NCI-H187 treated with DMSO at 0.1 percent for 48 hours (cell line): ENCODE measurements at regions not wholly inside any gene's neighbourhood (a gene's known extent, or its start where the extent isn't known, plus 50 kb on each side); places are given as distances from the start of the nearest gene placed in this dataset.
"Not testable (repeated sequence)": the region's sequence is repeated elsewhere in the genome, so short reads cannot be mapped to it uniquely, and the experiment has no call there.

Experiments
- DNase-seq: peaks from one replicate; lab custom pipeline; 2025; lab: John Stamatoyannopoulos, UW

DNA sequence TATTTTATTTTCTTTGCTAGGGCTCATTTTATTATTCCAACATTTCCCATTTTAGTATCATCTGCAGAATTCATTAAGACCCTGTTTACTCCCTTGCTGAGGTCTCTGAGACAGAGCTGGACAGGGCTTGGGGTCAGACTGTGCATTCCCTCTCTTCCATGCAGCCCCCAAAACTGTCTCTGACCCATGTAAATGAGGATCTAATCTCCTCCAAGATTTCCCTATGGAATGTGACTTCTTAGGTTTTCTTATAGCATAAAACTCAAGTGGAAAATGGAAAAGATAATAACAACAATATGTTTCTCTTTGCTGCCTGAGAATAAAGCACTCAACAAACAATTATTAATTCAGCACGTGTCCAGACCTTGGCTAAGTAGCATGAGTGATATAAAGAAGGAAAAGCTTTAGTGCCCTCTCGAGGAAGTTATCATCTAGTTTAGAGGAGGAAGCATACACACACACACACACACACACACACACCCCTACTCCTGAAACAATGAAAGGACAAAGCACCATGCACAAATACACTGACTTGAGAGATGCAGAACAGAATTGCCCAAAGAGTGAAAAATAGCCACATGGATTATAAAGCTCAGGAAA is 815.5 kb downstream of the BCKDHB start:
- DNase-seq, result no peak

DNA sequence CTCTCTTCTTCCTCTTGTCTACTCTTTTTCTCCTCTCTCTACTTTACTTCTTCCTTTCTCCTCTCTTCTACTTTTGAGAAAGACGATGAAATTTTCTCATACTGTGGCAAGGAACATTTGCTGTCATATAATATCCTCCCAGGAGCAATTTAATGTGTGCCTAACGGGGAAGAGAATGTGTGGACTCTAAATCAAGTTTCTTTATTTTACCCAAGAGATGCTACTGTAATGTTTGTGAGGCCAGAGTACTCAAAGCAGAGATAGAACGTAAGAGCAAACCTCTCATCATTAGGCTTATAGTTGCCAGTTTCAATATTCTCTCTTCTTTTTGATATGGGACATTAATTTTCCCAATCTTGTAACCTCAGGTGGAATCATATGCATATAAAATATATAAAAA is 801.4 kb downstream of the BCKDHB start:
- DNase-seq, result no peak

DNA sequence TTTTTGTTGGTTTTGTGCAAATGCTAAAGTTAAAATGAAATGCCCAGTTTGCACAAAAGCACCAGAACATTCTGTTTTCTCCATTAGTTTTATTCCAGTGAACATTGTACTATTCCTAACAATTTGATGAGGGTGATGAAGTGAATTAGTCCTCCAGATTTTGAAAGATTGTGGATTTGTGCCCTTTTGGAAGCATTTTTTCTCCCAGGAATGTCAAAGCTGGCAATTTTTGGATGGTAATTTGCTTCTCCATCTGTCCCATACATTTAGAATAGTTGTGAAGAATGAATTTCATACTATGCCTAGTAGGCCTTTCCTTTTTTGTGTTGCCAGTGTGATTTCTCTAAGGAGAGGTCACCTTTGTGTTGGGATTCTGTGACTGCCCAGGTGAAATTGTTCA is 797.2 kb downstream of the BCKDHB start:
- DNase-seq, result no peak

DNA sequence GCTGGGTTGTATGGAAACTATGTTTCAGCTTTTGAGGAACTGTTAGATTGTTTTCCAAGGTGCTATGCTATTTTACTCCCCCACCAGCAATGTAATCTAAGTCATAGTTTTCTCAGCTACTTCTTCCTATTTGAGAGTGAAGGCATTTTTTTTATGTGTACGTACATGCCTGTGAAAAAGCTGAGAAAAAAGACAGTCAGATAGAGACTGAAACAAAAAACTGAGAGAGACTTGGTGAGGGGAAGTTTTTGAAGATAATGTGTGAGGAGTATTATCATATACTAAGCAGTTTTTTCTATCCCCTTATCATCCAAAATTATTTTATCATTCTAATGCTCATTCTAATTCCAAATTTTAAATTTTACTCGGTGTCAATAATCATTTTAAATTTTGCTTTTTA is 780.0 kb downstream of the BCKDHB start:
- no peak for DNase-seq

DNA sequence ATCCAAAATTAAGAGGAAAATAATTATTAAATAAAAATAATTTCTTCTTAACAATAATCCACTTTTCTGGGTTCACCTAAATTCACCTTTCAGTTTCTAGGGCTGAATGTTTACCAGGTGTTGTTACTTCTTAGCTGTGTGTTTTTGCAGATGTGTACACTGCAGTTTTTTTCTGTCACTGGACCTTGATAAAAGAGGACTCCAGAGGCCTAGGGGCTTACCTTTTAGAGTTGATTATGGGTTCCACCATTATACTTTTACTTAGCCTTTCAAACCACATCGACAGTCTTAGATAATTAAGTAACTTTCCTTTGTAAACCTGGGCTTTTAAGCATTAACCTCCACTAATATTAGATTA is 766.5 kb downstream of the BCKDHB start:
- DNase-seq, result no peak

DNA sequence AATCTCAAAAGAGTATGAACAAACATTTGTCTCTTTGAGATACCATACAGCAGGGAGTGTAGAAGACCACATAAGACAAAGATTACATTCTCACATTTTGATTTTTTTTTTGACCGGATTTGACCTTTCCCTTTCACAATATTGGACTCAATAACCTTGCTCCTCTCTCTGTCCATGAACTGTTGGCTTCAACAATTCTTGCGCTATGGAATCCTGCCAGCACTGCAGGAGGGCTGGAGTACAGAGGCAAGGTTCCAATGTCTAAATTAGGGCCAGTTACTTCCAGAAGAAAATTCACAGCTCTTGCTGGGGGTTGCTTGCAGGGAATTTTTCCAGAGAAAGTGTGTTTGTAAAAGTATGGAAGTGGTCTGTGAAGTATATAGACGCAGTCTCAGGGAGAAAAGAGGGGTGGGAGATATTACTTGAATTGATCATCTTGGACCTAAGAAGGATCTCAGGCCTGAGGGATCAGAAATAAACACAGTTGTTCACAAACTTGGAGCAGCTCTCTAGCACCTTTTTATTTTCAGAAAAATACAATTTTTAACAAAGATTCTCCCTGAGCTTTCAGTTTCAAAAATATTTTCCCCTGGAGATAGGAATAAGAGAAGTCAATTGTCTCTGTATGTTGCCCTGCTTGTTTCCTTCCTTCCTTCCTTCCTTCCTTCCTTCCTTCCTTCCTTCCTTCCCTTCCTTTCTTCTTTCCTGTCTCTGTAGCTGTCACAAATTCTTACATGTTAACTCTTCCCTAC is 765.9 kb downstream of the BCKDHB start:
- DNase-seq, result no peak

DNA sequence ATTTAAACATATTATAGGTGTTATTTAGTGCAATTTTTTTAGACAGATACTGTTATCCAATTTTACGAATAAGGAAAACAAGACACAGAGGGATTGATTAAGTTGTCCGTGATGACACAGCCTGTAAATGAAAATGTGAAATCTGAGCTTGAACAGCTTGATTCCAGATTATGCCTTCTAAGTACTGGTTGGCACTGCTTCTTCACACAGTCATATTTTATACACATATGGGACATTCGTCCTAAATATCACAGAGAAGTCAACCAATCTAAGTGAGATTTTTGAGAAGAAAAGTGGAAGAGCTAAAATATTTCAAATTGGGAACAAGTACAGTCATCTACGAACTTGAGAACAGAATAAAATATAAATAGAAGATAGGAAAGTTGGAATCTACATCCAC is 756.3 kb downstream of the BCKDHB start:
- DNase-seq, result no peak

DNA sequence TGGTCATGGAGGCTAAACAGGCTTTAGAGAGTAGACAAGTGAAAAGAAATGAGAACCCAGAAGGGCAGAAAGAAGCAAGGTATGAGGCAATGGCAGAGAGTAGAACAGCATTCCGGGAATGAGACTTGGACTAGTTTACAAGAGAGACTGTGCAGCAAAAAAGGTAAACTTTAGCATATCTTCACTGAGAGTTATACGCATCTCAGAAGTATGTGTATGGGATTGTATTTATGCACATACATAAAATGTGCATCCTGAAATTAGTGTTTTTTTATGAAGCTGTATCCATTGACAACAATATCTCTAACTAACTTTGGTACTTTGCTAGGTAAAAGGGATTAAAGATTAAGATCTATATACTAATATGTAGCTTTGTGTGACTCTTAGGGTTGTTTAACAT is 753.6 kb downstream of the BCKDHB start:
- no peak for DNase-seq

DNA sequence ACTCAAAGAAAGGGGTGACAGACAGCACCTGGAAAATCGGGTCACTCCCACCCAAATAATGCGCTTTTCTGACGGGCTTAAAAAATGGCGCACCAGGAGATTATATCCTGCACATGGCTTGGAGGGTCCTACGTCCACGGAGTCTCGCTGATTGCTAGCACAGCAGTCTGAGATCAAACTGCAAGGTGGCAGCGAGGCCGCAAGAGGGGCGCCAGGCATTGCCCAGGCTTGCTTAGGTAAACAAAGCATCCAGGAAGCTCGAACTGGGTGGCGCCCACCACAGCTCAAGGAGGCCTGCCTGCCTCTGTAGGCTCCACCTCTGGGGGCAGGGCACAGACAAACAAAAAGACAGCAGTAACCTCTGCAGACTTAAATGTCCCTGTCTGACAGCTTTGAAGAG is 741.5 kb downstream of the BCKDHB start:
- not testable (repeated sequence) for DNase-seq

DNA sequence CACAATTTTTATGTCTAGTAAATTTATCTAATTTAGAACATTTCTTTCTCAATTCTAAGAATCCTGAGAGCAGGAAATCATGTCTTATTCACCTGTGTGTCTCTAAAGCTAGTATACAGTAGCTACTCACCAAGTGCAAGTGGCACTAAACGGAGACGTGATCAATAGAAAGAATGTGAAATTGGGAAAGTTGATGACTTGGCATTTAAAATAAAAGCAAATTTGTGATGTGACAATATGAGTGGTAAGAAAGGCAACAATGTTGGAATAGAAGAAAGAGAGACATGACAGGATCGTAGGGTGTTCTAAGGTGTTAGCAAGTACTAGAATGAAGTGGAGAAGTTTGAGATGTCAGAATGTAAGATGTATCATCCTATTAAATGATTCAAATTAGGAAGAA is 725.9 kb downstream of the BCKDHB start:
- no peak for DNase-seq

DNA sequence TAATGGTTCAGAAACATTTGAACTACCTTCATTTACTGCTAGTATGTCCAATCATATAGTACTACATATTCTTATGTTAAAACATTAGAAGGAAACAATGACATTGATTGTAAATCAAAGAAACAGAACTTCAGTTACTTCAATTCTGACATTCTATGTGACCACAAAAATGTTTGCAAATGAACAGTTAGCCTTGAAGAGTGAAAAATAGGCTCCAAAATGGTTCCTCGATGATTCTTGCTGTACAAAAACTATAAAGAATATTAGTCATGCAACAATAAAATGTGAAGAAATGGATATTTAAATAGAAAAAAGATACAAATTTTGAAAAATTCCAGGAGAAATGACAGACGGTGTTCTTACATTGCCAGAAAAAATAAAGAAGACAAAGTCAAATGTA is 686.9 kb downstream of the BCKDHB start:
- DNase-seq, result no peak

DNA sequence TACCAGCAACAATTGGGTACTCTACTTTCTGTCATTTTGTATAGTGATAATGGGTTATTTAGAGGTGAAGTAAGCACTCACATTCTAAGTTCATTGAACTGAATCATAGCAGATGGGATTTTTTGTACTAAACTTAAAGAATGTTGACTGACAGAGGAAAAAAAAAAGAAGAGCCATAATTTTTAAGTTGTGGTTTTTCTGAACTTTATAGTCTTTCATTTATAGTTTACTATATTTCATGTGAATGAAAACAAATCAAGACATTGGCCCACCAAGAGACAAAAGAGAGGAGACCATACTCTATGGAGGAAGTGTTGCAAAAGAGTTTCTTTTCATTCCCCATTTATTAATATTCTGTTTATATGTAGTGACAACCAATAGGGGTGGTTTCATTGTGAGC is 685.7 kb downstream of the BCKDHB start:
- no peak for DNase-seq

DNA sequence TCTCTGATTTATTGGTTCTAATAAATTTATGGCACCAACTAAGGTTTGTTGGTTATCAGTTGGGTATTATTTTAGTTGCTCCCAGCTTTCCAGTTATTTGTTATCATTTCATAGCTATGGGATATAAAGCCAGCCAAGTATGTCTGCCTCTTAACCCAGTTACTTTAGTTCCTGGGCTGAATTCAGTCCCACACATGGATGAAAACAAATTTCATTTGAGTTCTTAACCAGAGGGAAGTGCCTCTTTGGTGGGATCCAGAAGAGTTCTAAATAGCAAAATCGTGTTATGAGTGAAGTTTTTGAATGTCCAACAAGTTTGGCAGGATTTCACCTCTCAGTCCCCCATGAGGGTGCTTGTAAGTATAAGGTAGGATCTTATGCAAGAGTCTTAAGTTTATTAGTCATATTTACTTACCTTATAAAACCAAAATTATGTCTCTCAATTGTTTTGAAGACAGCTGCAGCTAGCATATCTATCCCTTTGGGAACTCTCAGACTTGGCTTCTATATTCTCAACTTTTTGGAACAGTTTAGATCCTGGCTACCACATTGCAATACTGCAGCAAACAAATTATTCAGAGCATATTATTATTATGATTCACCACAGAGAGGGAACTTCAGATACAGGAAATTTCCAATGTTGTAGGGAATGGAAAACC is 683.6 kb downstream of the BCKDHB start:
- no peak for DNase-seq

DNA sequence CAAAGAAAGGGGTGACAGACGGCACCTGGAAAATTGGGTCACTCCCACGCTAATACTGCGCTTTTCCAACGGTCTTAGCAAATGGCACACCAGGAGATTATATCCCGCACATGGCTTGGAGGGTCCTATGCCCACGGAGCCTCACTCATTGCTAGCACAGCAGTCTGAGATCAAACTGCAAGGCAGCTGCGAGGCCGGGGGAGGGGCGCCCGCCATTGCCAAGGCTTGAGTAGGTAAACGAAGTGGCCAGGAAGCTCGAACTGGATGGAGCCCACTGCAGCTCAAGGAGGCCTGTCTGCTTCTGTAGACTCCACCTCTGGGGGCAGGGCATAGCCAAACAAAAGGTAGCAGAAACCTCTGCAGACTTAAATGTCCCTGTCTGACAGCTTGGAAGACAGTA is 676.8 kb downstream of the BCKDHB start:
- not testable (repeated sequence) for DNase-seq

DNA sequence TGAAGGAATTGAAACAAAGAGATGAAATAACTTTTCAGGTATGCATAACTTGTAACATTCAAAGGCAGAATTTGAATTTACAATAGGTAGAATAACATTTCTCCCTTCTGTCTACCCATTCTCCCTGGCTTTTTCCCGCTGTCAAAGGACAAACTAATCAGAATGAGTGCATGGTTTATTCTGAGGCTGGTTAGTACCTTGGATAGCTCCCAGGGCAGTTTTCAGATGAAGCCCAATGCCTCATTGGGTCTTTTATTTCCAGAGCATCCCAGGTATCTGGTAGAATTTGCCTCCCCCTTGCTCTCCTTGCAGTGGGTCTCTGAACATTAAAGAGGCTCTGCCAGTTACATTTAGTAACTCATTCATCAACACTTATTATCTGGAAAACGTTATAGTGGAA is 665.5 kb downstream of the BCKDHB start:
- no peak for DNase-seq

DNA sequence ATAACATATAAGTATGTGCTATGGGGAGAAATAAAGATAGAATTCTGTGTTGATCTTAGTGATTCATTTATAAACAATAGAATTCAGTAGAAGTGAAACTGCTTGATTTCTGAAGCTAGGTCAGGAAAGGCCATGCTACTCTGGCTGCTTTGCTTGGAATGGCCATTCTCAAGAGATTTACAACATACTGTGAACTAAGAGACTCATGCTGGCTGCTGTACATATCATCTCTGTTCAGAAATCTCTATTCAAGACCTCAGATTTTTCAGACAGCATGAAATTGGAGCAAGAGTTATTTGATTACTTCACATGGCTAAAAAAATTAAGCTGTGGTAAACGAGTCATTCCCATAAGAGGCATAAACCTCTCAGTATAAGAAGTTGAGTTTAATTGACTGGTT is 662.6 kb downstream of the BCKDHB start:
- DNase-seq, result no peak

DNA sequence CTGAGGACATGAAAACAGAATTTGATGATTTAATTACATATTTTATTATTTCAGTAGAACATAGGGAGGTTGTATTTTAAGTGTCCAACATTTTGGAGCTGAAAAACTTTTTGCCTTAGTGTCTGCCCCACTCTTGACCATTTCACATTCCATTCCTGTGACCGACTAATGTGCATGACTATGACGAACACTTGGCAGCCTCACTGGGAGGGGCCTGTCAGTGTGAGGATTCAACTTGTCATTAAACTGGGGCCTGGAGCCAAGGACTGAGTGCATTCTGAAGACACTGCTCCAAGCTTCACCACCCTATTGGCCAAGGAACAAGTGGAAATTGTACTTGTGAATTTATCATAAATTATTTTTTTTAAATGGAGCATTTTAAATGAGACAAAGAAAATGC is 661.3 kb downstream of the BCKDHB start:
- DNase-seq, result no peak

DNA sequence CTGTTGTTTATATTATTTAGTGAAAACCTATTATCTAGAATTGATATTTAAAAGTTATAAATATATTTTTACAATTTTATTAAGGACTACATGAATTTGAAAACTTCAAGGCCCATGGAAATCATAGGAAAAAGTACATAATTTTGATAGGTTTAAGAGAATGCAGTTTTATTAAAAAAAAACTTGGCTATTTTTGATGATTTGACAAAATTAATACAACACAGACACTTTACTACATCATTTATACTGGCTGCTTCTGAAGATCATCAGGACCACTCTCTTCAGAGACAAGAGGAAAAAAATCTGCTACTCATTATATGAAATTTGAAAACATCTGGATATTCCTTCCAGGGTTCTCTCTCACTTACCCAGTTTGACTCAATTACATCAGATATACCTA is 637.7 kb downstream of the BCKDHB start:
- DNase-seq, result no peak

DNA sequence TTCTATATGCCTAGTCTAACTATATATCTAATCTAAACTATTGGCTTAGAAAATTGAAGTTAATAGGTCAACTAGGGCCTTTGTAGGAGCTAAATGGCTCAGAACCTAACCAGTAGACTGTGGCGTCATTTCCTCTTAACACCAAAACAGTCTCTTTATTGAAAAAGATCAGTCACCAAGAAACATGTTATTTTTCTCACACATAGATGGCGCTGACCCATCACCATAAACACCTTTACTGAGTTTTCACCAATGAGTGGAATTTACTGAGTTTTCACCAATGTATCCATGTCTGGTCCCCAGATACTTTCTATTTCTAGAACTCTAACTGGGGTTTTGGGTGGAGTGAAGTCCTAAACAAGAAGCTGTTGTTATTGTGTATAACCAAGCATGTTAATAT is 636.0 kb downstream of the BCKDHB start:
- no peak for DNase-seq

DNA sequence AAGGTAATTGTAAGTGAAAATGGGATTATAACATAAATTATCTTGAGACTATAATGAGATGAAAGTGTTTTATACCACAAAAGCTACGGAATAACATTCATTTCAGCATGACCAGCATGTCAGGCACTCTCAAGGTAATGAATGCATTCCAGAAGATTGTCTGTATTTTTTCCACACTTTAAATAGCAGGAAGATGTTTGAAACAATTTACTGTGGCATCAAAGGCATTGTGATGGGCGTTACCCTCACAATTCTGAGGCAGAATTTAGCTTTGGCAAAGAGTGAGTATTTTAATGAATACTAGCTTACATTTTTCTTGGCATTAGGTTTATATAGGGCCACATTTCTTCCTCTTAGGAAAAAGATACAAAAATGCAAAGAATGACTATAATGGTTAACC is 627.2 kb downstream of the BCKDHB start:
- no peak for DNase-seq

DNA sequence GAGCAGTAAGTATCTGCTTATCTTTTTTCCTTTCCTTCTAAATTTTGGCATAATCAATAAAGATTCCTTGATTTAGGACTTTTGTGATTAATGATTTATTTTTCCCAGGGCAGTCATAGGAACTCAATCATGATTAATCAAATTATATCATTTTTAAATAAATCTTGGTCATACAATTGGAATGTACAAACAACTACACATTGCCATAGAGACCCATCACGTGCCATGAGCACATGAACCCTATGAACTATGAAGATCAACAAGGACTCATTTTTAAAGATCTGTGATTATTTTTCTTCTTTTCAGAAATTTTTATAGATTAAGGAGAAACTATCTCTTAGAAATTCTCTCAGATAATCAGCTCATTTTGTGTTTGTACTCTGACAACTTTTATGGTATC is 622.4 kb downstream of the BCKDHB start:
- DNase-seq, result no peak

DNA sequence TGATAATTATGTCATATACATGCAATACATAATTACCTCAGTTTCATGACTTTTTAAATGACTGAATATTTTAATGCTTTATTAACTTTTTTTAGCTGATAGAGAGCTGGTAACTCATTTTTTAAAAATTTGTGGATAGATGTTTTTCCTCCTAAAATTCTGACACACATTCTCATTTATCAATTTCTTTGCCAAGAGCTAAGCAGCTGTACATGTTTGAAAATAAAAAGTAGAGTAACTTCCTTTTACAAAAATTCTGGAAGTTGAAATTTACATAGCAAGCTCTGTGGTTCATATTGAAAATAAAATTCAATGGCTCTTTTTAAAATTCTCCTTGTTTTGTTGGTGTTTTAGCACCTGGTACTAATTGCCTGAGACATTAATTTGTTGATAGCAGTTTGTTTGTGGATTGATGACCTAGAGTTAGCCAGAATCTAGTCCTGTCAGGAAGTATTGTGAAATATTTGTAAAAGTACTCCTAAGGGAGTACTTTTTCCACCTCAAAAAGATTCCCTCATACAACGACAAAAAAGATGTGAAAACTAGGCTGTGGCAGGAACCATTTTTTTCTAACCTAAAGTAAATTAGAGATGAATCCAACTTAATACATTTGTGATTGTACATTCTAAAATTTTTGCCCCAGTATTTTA is 621.8 kb downstream of the BCKDHB start:
- no peak for DNase-seq
